Activated CD4-positive, alpha-beta T cell treated with anti-CD3 and anti-CD28 coated beads, Interleukin-2, amount 50 U/mL, for 24 hours (primary cell): ENCODE measurements at regions not wholly inside any gene's neighbourhood (a gene's known extent, or its start where the extent isn't known, plus 50 kb on each side); places are given as distances from the start of the nearest gene placed in this dataset.

Experiments
- DNase-seq, 2 donors: peaks; one replicate each; pipeline ENCODE4 v3.0.0-alpha.2; 2020; ENCODE audit warnings: low read depth in 1 of 2, low spot score in 1 of 2

DNA sequence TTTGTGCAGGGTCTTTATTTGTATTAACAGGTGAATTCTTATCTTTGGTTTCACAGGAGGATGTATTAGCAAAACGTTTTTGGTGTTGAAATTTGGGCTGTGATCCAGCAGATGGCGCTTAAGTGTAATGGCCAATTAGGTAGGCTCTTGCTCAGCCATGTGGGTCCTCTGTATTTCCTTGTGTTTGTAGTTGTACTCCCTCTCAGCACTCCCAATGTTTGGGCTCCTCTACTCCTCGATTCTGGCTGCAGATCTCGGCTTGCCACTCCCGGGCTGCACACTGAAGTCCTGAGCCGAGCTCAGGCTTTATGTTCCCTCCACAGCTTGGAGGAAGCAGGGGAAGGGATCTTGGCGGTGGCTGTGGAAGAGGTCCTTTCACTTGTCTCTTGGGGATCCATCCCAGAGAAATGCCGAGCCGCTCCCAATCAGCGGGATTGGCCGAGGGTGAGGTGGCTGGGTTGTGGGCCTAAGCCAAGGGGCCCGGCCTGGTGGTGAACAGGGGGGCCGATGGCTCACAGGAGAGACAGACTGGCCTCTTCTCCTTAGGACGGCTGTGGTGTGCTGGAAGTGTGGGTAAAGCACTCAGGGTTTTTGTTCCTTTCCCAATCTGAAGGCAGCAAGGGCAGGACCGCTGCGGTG lies 133.7 kb downstream of the AEBP2 start:
- DNase-seq = no peak

- no peak for DNase-seq
These were observed 134.6 kb downstream of the AEBP2 start for GRCh38 chr12:19573866-19574265.

DNA sequence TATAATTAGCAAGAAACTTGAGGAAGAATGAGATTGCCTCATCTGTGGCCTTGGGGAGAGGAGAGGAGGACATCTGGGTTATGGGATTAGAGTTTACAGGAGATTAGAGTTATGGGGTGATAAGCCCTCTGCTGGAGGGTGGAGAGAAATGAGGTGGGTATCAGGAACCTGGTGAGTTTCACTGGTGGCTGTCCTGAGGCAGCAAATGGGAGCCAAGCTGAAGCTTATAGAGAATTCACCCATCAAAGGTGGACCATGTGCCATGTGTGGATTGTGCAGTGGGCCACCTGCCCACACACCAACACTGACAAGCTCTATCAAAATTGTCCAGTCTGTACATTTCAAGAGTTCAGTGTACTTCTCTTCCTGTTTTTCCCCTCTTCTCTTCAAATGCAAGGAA lies 135.3 kb downstream of the AEBP2 start:
- DNase-seq = no peak

- no peak for DNase-seq
These were observed 136.3 kb downstream of the AEBP2 start for GRCh38 chr12:19575337-19576243.

DNA sequence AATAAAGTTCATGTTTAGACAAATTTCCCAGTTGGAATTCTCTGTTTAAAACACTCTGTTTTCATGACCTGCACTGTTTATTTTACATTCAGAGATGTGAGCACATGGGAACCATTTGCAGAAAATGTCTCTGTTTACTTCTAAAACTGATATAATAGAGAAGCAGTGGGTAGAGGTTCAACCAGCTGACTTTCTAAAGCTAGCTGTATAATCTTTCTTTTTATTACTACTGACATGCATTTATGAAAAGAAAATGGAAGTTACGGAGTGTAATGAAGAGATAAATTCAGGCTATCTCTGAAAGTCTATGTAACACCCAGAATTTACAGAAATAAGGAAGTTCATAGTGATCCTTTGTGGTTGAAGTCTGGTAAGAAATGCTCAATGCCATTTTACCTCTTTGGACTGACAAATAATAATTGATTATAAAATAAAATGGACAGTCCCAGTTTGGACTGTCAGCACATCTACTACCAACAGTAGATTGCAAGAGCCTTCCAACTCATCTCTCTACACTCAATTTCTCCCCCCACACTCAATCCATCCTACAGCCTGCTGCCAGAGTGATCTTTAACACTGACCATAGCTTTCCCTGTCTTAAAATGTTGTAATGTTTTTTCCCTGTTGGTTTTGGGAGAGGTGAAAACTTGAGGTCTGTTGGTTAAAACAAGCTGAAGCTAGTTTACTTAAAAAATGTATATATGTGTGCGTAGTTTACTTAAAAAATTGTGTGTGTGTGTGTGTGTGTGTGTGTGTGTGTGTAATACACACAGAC lies 137.4 kb downstream of the AEBP2 start:
- no peak for DNase-seq

GRCh38 chr12:19577281-19577530 lies 137.9 kb downstream of the AEBP2 start:
- no peak for DNase-seq

DNA sequence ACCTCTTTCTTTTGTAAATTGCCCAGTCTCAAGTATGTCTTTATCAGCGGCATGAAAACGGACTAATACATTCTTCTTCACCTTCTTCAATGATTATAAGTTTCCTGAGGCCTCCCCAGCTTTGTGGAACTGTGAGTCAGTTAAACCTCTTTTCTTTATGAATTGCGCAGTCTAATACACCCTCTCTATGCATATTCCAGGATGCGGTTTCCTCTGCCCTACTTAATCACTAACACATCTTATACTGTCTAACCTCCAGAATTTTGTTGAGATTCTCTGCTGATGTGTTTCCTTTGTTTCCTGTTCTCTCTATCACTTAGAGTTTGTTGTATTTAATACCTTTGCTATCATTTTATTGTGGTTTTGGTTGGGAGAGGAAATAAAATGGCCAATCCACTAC lies 145.4 kb downstream of the AEBP2 start:
- DNase-seq = no peak

- DNase-seq = no peak
These were observed 149.7 kb downstream of the AEBP2 start for GRCh38 chr12:19588951-19589350.

DNA sequence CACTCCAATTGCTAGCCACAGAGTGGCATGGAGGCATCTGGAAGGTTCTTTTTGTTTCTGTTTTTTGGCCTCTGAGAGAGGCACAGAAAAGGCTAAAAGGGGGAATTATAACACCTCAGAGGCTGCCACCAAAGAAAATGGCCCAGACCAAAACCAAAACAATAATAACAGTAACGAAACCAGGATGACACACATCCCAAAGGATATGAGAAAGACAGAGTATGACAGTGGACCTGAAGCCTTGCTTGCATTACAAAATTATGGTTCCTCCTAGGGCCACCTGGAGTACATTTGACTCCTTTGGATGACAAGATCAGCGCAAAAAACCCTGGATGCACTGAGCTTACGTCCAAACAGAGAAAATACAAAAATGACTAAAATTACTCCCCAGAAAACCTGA lies 152.7 kb downstream of the AEBP2 start:
- DNase-seq = no peak

DNA sequence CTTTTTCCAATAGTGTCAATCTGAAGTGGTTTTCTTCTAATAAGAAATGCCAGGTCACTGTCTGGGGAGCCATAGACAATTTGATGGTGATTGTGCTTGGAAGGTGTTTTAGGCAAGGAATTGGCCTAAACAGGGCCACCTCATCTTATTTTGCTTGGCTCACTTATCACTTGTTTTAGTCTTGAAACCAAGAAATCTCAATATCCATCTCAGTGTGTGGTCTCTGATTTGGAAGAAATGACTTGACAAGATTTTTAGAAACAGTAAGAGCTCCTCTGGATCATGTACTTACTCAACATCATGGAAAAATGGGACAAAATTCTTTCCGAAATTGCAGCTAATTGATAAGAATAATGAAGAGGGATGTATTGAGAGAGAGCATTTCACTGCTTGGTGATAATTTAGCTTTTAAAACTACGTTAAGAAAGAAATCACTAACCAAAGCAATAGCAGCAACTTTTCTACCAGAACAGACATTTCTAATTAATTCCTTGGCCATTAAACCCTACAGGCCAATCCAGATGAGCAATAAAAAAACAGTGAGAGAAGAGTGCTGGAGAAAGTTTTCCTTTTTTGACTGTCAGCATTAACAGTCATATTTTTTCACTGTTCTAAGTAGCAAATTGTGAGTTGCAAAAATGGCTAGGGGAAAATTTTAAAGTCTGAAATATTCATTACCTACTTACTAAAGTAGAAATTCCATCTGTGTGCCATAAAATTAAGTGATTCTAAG lies 157.3 kb downstream of the AEBP2 start:
- DNase-seq = no peak

DNA sequence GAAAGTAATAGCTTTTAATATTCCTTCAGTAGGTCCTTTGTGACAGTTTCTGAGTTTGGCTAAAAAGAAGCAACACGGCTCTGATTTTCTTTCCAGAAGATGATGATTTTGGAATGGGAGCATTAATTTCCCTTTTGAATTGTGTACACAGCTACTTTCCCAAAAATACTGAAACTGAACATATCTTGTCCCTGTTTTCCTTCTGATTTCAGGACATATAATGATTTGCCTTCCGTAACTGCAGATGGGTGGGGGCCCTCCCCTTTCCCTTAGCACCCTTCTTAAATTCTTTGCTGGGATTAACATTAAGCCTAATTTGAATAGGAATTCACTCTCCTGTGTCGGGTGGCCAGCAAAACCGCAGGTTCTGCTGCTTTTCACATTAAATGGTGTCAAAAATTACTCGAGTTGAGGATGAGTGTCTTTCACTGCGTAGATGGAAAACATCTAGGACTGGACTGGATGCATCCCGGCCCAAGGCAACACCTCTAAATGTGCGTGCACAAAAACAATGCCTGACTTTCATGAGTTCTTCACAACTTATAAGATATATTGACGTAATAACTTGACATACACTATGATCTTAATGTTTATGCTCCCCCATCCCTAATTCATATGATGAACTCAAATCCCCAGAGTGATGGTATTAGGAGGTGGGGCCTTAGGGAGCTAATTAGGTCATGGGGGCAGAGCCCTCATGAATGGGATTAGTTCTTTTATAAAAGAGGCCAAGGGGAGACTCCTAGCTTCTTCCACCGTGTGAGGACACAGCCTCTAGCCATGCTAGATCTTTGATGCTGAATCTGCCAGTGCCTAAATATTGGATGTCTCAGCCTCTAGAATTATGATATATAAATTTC lies 158.1 kb downstream of the AEBP2 start:
- no peak for DNase-seq

DNA sequence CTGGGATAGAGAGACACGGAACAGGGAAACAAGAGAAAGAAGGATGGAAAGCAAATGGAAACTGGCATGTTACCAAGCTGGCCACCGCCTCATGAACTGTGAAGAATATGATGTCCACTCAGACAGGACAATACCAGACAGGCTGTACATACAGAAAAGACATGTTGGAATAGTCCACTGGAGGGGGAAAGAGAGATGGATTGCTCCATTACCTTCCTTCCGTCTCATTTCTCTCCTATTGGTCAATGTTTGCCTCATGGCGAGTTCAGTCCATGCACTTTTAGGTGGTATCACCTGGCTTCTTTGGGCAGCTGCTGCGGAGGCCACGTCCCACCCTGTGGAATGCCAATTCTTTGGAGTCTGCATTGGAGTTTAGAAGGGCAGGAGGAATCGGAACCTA lies 166.4 kb downstream of the AEBP2 start:
- DNase-seq = no peak

- DNase-seq = no peak
These were observed 168.7 kb downstream of the AEBP2 start for GRCh38 chr12:19608039-19608438.

- DNase-seq = no peak
These were observed 173.8 kb downstream of the AEBP2 start for GRCh38 chr12:19613051-19613535.

DNA sequence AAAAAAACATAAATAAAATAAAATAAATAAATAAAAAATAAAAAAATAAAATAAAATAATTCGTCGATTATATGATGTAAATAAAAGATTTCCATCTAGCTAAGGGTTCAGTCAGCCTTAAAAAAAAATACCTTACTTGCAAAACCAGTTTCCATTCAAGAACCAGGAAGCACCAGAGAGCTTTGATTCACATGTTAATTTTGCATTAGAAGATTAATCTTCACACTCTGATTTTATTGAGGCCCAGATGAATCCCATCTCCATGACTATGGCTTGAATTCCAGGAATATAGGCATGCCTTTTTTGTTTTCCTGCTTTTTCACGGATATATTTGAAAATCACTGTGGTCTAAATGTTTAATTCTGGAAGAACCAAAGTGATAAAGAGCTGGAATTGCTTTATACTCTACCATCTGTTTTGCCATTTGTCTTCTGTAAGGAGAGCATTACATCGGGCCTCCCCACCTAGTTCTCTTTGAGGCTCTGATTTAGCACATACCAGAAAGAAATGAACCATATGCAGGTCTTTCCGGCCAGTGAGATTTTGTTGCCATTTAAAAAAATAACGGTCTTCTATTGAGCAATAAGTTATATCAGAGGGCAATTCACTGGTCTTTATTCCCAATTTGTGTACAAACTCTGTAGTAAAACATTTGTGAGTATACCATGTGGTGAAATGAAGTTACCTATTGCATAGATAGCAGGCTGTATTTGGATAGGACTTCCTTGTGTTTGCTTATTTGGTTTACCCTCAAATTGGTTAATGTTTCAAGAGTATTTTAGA lies 175.5 kb downstream of the AEBP2 start:
- DNase-seq = no peak

GRCh38 chr12:19615384-19615725 lies 176.1 kb downstream of the AEBP2 start:
- no peak for DNase-seq

GRCh38 chr12:19616781-19617180 lies 177.5 kb downstream of the AEBP2 start:
- DNase-seq = no peak

DNA sequence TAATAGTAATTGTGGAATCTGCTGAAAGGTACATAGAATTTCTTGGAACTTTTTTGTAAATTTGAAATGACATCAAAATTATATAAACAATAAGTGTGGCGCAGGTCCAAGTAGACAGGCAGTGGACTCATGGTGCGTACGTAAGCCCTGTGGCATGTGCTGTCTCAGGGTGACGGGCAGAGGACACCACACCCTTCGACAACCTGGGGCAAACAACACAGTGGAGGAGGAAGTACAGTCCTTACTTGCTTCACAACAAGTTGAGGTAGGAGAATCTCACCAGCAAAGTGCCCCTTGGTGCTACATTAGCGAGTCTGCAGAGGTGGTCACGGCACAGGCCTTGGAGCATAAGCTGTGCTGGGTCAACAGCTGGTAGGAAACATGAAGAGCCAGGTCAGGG lies 180.9 kb downstream of the AEBP2 start:
- no peak for DNase-seq

DNA sequence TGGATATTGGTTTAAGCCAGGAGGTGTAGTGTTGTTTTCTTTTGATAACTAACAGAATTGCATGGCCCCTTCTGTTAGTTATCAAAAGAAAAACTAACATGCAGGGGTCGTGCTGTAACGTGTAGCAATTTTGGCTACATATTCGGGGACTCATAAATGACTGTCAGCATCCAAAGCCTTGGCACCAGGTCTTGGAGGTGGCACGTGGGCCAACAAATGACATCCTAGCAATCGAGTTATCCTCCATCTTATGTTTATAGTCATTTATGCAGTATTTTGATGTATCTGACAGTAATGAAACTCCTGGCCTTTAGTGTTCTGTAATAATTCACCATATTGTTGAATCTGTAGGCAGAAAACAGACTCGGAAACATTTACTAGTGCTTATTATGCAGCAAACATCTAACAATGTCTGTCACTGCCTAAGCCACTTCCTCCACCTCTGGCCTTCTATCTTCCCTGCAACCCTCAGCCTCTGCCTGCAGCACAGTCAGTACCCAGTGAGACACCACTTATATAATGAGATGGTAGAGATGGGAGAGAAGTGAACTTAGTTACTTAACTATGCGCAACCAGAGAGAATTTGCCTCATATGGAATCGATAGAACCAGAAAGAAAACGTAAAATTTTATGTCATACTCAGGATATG lies 184.6 kb downstream of the AEBP2 start:
- DNase-seq = no peak
